HEK293T (cell line): ENCODE measurements at regions not wholly inside any gene's neighbourhood (a gene's known extent, or its start where the extent isn't known, plus 50 kb on each side); places are given as distances from the start of the nearest gene placed in this dataset.

Experiments used
- CTCF ChIA-PET: fragments of 350-600 bp; formaldehyde crosslinking; extraction: SDS; loops from one replicate; lab custom pipeline; 2021; ENCODE audit warnings: antibody characterized with exemption, inconsistent platforms; lab: Yijun Ruan, JAX
- POLR2A ChIA-PET: fragments of 350-600 bp; formaldehyde crosslinking; extraction: SDS; loops from one replicate; lab custom pipeline; 2020; ENCODE audit warnings: antibody characterized with exemption, inconsistent platforms; lab: Yijun Ruan, JAX
- DNase-seq: peaks from one replicate; pipeline ENCODE4 v3.0.0; 2012; ENCODE audit warnings: mixed read lengths; ENCODE audit errors: extremely low spot score
- ARNT ChIP-seq: fragments of 450-650 bp; IDR thresholded peaks from 2 replicates; pipeline ENCODE4 v1.6.1; 2017; ENCODE audit warnings: mild to moderate bottlenecking
- BHLHE40 ChIP-seq: fragments of 450-650 bp; IDR thresholded peaks from 2 replicates; pipeline ENCODE4 v1.6.1; 2016; ENCODE audit warnings: mild to moderate bottlenecking, moderate library complexity, borderline replicate concordance
- CTBP1 ChIP-seq: fragments of 450-650 bp; IDR thresholded peaks from 2 replicates; pipeline ENCODE4 v1.6.1; 2016; ENCODE audit warnings: borderline replicate concordance
- ELF4 ChIP-seq: fragments of 450-650 bp; IDR thresholded peaks from 2 replicates; pipeline ENCODE4 v1.6.1; 2017; ENCODE audit warnings: antibody characterized with exemption
- FOXA1 ChIP-seq: fragments of 450-650 bp; IDR thresholded peaks from 2 replicates; pipeline ENCODE4 v1.6.1; 2016; ENCODE audit warnings: mild to moderate bottlenecking
- FOXK2 ChIP-seq: fragments of 450-650 bp; IDR thresholded peaks from 2 replicates; pipeline ENCODE4 v1.6.1; 2016; ENCODE audit warnings: mild to moderate bottlenecking
- FOXM1 ChIP-seq: fragments of 450-650 bp; IDR thresholded peaks from 2 replicates; pipeline ENCODE4 v1.6.1; 2017; ENCODE audit warnings: mild to moderate bottlenecking, borderline replicate concordance
- HDGF ChIP-seq: fragments of 450-650 bp; IDR thresholded peaks from 2 replicates; pipeline ENCODE4 v1.6.1; 2017; ENCODE audit warnings: antibody characterized with exemption, borderline replicate concordance
- L3MBTL2 ChIP-seq: fragments of 450-650 bp; conservative IDR thresholded peaks from 2 replicates; pipeline ENCODE4 v1.6.1; 2016; ENCODE audit warnings: mild to moderate bottlenecking
- LEF1 ChIP-seq: fragments of 450-650 bp; IDR thresholded peaks from 2 replicates; pipeline ENCODE4 v1.6.1; 2017; ENCODE audit warnings: mild to moderate bottlenecking, borderline replicate concordance
- NFRKB ChIP-seq: fragments of 450-650 bp; IDR thresholded peaks from 2 replicates; pipeline ENCODE4 v1.6.1; 2016; ENCODE audit warnings: mild to moderate bottlenecking, moderate library complexity
- PKNOX1 ChIP-seq: fragments of 450-650 bp; IDR thresholded peaks from 2 replicates; pipeline ENCODE4 v1.6.1; 2016
- SP1 ChIP-seq: fragments of 450-650 bp; IDR thresholded peaks from 2 replicates; pipeline ENCODE4 v1.6.1; 2017
- SUZ12 ChIP-seq: fragments of 450-650 bp; IDR thresholded peaks from 2 replicates; pipeline ENCODE4 v1.6.1; 2016; ENCODE audit warnings: mild to moderate bottlenecking
- TARDBP ChIP-seq: fragments of 450-650 bp; IDR thresholded peaks from 2 replicates; pipeline ENCODE4 v1.6.1; 2016
- ZNF384 ChIP-seq: fragments of 450-650 bp; IDR thresholded peaks from 2 replicates; pipeline ENCODE4 v1.6.1; 2016

- TF ChIP-seq ARNT (no peak), ZNF384 (no peak), CTBP1 (no peak), ELF4 (no peak), L3MBTL2 (no peak)
- CTCF ChIA-PET: no interaction called here
- no peak for DNase-seq
- POLR2A ChIA-PET: no interaction called here
These were observed 139.3 kb upstream of the PLCXD3 start for GRCh38 chr5:41649659-41650058.

GRCh38 chr5:41648996-41649395, 138.6 kb upstream of the PLCXD3 start:
- no peak for DNase-seq
- no peak for TF ChIP-seq ARNT
- TF ChIP-seq NFRKB: no peak
- no peak for TF ChIP-seq CTBP1
- TF ChIP-seq PKNOX1: no peak
- no peak for TF ChIP-seq SP1
- TF ChIP-seq LEF1: no peak
- no peak for TF ChIP-seq HDGF
- TF ChIP-seq ZNF384: no peak
- no peak for TF ChIP-seq SUZ12
- TF ChIP-seq ELF4: no peak
- TF ChIP-seq FOXK2: no peak
- TF ChIP-seq FOXA1: no peak
- TF ChIP-seq TARDBP: no peak
- ChIA-PET POLR2A (no interaction called here), CTCF (no interaction called here)

- DNase-seq: no peak
These were observed 131.2 kb upstream of the PLCXD3 start for GRCh38 chr5:41641621-41642020.

GRCh38 chr5:41638685-41639084, 128.3 kb upstream of the PLCXD3 start:
- ChIA-PET POLR2A (no interaction called here), CTCF (interaction anchor here (0.6 kb wide), 1 partner anchor 9 kb away, joined by 3 read pairs; no protein-coding TSS in a partner anchor)

More at GRCh38 chr5:41641621-41642020, 131.2 kb upstream of the PLCXD3 start:
- CTCF ChIA-PET: interaction anchor here (0.6 to 0.9 kb wide), 2 partner anchors 13 to 15 kb away, joined by 3 to 7 read pairs; no protein-coding TSS in a partner anchor
- POLR2A ChIA-PET: no interaction called here
- TF ChIP-seq TARDBP: no peak
- no peak for TF ChIP-seq NFRKB
- no peak for TF ChIP-seq SUZ12
- no peak for TF ChIP-seq PKNOX1
- no peak for TF ChIP-seq ELF4
- TF ChIP-seq SP1: no peak
- no peak for TF ChIP-seq CTBP1
- TF ChIP-seq ZNF384: no peak
- no peak for TF ChIP-seq FOXK2
- TF ChIP-seq FOXA1: no peak
- no peak for TF ChIP-seq L3MBTL2
- TF ChIP-seq BHLHE40: no peak
- no peak for TF ChIP-seq FOXM1
- no peak for TF ChIP-seq ARNT
- no peak for TF ChIP-seq LEF1
- TF ChIP-seq HDGF: no peak

GRCh38 chr5:41637869-41638268, 127.5 kb upstream of the PLCXD3 start:
- TF ChIP-seq HDGF (no peak), FOXA1 (no peak), SUZ12 (no peak), ZNF384 (no peak), TARDBP (no peak)
- CTCF ChIA-PET: interaction anchor here (0.8 kb wide), 1 partner anchor 15 kb away, joined by 3 read pairs; no protein-coding TSS in a partner anchor
- POLR2A ChIA-PET: no interaction called here
- peak; percentile 6 for DNase-seq

More at GRCh38 chr5:41638685-41639084, 128.3 kb upstream of the PLCXD3 start:
- TF ChIP-seq NFRKB (no peak), L3MBTL2 (no peak), TARDBP (no peak), ELF4 (no peak), HDGF (no peak), FOXM1 (no peak), SUZ12 (no peak), BHLHE40 (no peak), ARNT (no peak), FOXA1 (no peak), ZNF384 (no peak), PKNOX1 (no peak), CTBP1 (no peak)
- DNase-seq: no peak

GRCh38 chr5:41637424-41637823, 127.0 kb upstream of the PLCXD3 start:
- POLR2A ChIA-PET: no interaction called here
- TF ChIP-seq HDGF (no peak), SP1 (no peak), ARNT (no peak), TARDBP (no peak), LEF1 (no peak), PKNOX1 (no peak), CTBP1 (no peak), ELF4 (no peak), BHLHE40 (no peak), ZNF384 (no peak), FOXM1 (no peak), FOXA1 (no peak), FOXK2 (no peak), L3MBTL2 (no peak), SUZ12 (no peak)
- no peak for DNase-seq
- CTCF ChIA-PET: interaction anchor here (0.8 kb wide), 1 partner anchor 16 kb away, joined by 3 read pairs; no protein-coding TSS in a partner anchor
